ENCODE measurements at regions not wholly inside any gene's neighbourhood (a gene's known extent, or its start where the extent isn't known, plus 50 kb on each side); places are given as distances from the start of the nearest gene placed in this dataset.
"Not testable (repeated sequence)": the region's sequence is repeated elsewhere in the genome, so short reads cannot be mapped to it uniquely, and the experiment has no call there.

GRCh38 chrX:122184791-122185190 is 999.3 kb upstream of the GRIA3 start:
- DNase-seq (ENCODE audit: low spot score): no peak

- DNase-seq (ENCODE audit: low spot score): no peak
Measured at GRCh38 chrX:122187069-122187713, 996.9 kb upstream of the GRIA3 start.

- peak; percentile 0 for DNase-seq (ENCODE audit: low spot score)
Measured at GRCh38 chrX:122188751-122189150, 995.3 kb upstream of the GRIA3 start.

GRCh38 chrX:122196343-122196742 is 987.7 kb upstream of the GRIA3 start:
- DNase-seq (ENCODE audit: low spot score): no peak

- no peak for DNase-seq (ENCODE audit: low spot score)
Measured at GRCh38 chrX:122203399-122203798, 980.7 kb upstream of the GRIA3 start.

- DNase-seq (ENCODE audit: low spot score): no peak
Measured at GRCh38 chrX:122218666-122219065, 965.4 kb upstream of the GRIA3 start.

- no peak for DNase-seq (ENCODE audit: low spot score)
Measured at GRCh38 chrX:122219226-122219625, 964.9 kb upstream of the GRIA3 start.

GRCh38 chrX:122219735-122220134 is 964.3 kb upstream of the GRIA3 start:
- no peak for DNase-seq (ENCODE audit: low spot score)

GRCh38 chrX:122220644-122221373 is 963.3 kb upstream of the GRIA3 start:
- no peak for DNase-seq (ENCODE audit: low spot score)

GRCh38 chrX:122221810-122222209 is 962.3 kb upstream of the GRIA3 start:
- DNase-seq (ENCODE audit: low spot score): not testable (repeated sequence)

GRCh38 chrX:122224137-122224536 is 959.9 kb upstream of the GRIA3 start:
- not testable (repeated sequence) for DNase-seq (ENCODE audit: low spot score)

- DNase-seq (ENCODE audit: low spot score): peak; percentile 16
Measured at GRCh38 chrX:122238801-122239200, 945.3 kb upstream of the GRIA3 start.

- DNase-seq (ENCODE audit: low spot score): no peak
Measured at GRCh38 chrX:122241959-122242358, 942.1 kb upstream of the GRIA3 start.

GRCh38 chrX:122244080-122244479 is 940.0 kb upstream of the GRIA3 start:
- no peak for DNase-seq (ENCODE audit: low spot score)

GRCh38 chrX:122245175-122245574 is 938.9 kb upstream of the GRIA3 start:
- DNase-seq (ENCODE audit: low spot score): no peak

- no peak for DNase-seq (ENCODE audit: low spot score)
Measured at GRCh38 chrX:122245943-122246342, 938.1 kb upstream of the GRIA3 start.

- DNase-seq (ENCODE audit: low spot score): no peak
Measured at GRCh38 chrX:122246937-122247336, 937.1 kb upstream of the GRIA3 start.

- DNase-seq (ENCODE audit: low spot score): no peak
Measured at GRCh38 chrX:122248681-122249080, 935.4 kb upstream of the GRIA3 start.

- no peak for DNase-seq (ENCODE audit: low spot score)
Measured at GRCh38 chrX:122252454-122252853, 931.6 kb upstream of the GRIA3 start.

- no peak for DNase-seq (ENCODE audit: low spot score)
Measured at GRCh38 chrX:122268353-122268752, 915.7 kb upstream of the GRIA3 start.

- DNase-seq (ENCODE audit: low spot score): no peak
Measured at GRCh38 chrX:122269243-122269781, 914.8 kb upstream of the GRIA3 start.

- no peak for DNase-seq (ENCODE audit: low spot score)
Measured at GRCh38 chrX:122270809-122271494, 913.1 kb upstream of the GRIA3 start.

GRCh38 chrX:122272011-122272410 is 912.1 kb upstream of the GRIA3 start:
- DNase-seq (ENCODE audit: low spot score): no peak

Data from A172 (cell line).